GDM1 (cell line): ENCODE measurements at regions not wholly inside any gene's neighbourhood (a gene's known extent, or its start where the extent isn't known, plus 50 kb on each side); places are given as distances from the start of the nearest gene placed in this dataset.
"Not testable (repeated sequence)": the region's sequence is repeated elsewhere in the genome, so short reads cannot be mapped to it uniquely, and the experiment has no call there.

Source experiments
- DNase-seq: peaks from one replicate; lab custom pipeline; 2025; lab: John Stamatoyannopoulos, UW

DNA sequence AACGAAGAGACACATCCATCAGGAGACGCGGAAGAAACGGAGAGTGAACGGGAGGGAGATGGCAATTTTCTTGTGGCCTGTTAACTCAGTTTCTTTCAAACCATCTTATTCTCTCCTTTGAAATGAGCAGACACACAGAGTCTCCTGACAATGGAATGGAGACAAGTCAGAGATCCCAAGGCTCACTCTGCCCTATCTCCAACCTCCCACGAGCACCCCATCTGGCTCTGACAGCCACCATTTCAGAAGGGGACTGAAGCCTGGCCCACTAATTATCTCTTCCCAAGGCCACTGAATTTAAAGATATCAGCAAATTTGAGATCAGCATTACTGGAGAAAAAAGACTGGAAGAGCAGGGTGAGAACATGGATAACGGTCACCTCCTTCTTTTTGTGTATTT lies 215.6 kb downstream of the DHX15 start:
- DNase-seq: no peak

DNA sequence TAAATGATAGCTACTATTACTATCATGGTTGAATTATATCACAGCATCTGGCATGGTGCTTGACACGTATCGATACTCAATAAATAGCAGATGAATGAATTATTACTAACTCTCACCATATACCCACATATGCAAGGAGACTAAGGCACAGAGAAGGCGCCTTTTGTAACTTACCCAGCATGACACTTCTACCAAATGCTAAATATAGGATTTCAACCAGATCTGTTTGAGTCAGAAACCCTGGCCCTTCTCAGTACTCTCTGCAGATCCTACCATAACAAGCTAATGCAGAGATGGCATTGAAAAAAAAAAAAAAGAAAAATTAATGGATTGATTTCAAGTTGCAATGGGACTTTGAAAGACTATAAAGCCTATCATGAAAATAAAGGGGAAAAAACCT lies 219.5 kb downstream of the DHX15 start:
- no peak for DNase-seq

DNA sequence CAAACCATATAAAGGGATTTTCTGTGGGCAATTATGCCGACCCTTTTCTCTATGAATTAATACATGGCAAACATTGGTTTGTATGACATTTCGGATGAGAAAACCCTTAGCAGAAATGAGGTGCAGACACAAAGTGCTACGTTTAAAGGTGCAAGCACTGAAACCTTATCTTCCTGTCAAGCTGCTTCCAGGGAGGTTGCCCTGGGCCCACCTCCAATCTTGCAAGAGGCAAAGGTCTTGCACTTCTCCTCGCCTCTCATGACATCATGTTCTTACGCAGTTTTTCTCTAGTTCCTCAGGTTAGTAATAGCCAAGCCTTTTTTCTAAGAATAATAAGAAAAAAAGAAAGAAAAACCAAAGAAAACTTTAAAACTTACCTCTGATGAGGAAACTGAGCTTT lies 220.1 kb downstream of the DHX15 start:
- no peak for DNase-seq

DNA sequence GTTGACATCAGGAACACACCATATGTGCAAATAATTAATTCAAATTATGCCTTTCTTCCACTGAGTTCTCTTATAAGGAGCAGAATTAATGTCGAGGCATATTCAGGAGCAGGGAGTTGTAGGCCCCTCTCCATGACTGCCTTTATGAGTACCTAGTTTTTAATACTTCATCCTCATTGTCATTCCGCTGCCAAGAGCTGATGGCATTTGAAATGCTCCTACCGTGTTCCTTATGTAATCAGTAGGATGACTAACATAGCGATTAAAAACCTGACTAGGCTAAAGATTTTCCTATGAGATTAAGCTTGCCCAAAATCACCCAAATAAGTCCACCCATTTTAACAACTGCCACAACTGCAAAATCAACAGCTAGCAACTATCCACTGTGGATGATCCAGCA lies 220.6 kb downstream of the DHX15 start:
- DNase-seq: no peak

DNA sequence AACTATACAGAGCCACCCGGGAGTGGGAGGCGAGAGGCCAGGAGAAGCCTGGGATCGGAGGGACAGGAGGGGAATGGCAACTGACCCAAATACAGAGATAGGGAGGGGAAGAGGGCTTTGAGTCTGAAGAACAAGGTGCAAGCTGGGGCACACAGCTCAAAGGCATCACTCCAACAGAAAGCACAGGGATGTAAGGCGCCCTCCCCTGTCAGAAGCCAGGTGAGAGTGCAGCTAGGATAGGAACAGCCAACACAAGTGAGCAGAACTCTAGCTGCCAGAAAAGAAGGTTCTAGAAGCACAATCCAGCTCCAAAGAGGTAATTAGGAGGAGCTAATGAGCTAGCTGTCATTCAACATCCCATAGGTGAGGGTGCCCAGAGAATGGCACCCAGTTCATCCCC lies 232.2 kb downstream of the DHX15 start:
- DNase-seq: no peak

DNA sequence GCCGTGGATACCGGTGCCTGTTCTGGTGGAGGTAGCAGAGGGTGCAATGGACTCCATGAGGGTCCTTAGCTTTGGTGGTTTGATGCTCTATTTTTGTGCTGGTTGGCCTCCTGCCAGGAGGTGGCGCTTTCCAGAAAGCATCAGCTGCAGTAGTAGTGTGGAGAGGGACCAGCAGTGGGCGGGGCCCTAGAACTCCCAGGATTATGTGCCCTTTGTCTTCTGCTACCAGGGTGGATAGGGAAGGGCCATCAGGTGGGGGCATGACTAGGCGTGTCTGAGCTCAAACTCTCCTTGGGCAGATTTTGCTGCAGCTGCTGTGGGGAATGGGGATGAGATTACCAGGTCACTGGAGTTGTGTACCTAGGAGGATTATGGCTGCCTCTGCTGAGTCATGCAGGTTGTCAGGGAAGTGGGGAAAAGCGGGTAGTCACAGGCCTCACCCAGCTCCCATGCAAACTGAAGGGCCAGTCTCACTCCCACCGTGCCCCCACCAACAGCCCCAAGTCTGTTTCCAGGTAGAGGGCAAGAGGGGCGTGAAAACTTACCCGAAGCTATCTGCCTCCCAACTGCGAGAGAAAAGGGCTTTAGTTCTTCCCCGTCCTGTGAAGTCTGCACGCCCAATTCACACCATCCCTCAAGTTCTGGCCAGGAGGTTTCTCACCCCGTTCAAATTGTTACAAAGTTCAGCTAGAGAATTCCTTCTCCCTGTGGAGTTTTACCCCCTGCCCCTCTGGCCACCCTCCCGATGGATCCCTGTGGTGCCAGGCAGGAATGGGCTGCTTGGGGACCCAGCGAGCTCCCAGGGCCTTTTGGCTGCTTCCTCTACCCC lies 235.0 kb downstream of the DHX15 start:
- not testable (repeated sequence) for DNase-seq

DNA sequence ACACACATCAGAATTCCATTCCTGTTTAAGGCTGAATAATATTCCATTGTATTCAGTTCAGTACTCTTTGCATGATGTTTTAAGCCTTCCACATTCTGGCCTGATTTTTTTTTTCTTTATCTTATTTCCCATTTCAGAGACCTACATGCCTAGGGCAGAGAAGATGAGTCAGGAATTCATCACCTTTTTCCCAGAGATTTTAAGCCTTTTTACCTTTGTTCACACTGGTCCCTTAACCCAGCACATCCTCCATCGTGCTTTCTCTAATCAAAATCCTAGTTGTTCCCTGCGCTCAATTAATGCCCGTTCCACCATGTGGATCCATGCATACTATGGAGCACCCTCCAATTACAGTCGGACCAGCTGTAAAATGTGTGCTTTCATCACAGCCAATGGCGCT lies 245.1 kb downstream of the DHX15 start:
- DNase-seq: no peak

DNA sequence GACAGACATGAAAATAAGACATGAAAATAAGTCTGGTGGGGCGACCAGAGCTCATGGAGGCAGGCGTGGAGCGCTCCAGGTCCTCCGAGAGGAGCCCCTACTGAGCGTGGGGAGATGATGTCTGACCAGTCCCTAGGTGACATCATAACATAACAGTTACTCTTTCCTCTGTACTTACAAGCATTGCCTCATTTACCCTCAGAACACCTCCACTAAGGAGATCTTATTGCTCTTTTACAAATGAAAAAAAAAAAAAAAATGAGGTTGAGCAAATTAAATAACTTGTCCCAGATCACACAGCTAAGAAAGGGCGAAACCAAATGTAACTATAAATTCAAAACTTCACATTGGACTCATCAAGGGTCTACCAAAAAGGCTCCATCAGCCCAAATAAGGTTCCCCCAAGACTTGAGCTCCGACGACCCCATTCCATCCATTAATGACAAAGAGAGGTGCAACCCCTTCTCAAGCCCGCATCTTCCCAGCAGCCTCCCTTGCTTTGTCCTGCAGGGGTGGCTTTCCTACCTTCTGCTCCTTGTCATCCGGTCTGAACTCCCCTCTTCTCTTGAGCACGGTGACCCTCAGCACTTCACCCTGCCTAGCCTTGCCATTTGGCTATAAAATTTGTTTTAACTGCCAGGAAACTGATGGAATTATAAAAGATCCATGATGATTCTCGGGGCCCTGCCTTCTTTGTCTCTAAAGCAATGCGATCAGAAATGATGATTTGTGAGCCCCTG lies 246.7 kb downstream of the DHX15 start:
- DNase-seq: no peak

DNA sequence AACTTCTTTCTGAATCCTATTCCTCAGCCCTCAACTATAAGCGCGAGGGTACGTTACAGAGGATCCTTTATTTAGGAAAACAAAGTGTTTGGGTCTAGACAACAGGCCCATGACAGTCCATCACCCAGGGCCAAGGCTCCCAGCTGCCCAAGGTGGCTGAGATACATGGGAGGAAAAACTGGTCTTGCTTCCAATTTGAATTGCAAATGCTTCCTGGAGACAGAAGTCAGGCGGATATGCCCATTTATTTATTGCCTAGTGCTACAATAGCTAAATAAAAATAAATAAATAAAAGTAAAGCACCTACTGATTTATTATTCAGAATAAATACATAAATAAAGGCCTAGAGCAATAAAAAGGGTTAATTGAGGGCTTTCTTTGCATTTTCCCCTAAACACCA lies 248.7 kb downstream of the DHX15 start:
- no peak for DNase-seq

DNA sequence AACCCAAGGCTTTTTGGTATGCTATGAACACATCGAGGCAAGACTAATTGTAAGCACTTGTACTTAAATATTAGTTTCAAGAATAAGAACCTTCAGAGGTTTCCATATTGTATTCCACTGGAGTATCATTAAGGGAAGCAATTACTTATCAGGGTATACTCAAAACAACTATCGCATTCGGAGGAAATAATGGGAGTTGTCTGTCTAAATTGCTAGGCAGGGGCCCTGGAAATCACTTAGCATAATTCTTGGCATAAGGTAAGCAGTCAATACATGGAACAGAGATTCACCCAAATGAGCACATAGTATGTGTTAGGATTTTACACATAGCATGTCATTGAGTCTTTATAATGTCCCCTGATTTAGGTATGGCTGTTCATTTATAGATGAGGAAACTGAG lies 249.4 kb downstream of the DHX15 start:
- no peak for DNase-seq

DNA sequence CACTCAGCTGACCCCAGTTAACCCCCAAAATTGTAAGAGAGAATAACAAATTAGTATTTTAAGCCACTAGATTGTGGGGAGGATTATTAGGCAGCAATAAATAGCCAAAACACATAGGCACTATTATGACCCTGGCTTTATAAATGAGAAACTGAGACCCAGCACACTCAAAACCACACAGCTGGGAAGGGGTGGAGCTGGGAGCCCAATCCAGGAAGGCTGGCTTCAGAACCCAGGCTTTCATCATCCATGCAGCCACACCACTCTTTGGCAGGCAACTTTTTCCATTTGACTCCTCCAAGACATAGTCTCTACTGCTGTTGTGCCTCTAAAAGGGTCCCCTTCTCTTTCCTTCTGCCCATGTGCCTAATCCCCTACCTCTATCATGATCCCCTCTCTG lies 253.8 kb downstream of the DHX15 start:
- DNase-seq: no peak

DNA sequence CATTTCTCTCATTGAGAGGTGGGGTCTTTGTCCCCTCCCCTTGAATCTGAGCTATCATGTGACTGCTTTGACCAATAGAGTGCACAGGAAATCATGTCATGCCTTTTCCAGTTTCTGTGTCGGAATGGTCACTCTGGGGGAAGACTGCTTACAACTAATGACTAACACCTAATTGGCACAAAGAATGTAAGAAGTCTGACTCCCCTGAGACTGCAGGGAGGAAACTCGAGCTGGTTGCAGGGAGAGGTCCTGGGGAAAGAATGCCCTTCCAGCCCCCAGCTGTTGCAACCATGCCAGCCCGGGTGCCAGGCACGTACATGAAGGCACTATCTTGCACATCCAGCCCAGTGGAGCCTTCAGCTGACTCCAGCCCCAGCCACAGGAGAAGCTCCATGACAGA lies 254.2 kb downstream of the DHX15 start:
- DNase-seq: no peak

DNA sequence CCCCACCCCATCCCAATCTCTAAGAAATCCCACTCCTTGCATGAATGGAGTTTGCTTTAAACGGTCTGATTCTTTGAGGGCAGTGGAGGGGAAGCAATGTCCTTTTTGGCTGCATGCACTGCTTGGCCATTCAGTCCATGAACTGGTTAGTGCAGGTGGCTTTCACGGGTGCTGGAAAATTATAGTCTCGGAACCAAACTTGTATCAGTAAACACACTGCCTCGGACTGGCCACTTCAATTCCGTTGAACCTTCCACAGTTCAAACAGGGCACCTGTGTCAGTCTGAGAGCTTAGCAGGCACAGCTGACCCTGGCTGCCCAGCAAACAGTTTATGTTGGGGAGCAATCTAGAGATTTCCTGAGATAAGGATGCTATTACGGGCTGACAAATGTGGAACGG lies 255.6 kb downstream of the DHX15 start:
- DNase-seq: no peak

DNA sequence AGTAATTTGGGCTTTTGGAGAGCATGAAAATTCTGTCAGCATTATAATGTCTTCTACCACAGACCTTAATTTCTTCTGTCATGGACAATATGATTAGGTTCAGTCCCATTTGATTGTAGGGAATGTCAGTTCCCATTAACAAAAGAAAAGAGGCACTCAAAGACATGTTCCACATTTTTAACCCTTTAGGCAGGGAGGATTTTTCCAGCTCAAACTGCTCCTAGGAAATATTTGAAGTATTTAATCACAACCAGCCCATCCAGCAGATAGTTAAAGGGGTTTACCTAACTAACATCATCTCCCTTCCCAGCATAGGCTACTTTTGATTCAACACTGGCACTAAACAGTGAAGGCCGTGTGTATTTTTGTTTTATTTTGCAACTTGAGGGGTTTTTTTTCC lies 256.0 kb downstream of the DHX15 start:
- DNase-seq: no peak

DNA sequence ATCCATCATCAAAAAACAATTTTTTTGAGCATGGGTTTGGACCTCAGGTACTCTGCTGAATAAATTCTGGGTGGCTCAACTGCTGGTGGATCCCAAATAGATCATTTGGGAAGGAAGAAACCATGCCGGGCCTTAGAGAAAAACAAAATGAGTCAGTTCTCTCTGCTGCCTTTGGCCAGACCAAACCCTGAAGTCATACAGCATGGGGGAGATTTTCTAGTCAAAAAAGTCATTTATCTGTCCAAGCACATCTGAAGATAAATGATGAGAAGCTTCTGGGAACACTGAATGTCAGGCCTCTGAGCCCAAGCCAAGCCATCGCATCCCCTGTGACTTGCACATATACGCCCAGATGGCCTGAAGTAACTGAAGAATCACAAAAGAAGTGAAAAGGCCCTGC lies 261.4 kb downstream of the DHX15 start:
- DNase-seq: no peak

DNA sequence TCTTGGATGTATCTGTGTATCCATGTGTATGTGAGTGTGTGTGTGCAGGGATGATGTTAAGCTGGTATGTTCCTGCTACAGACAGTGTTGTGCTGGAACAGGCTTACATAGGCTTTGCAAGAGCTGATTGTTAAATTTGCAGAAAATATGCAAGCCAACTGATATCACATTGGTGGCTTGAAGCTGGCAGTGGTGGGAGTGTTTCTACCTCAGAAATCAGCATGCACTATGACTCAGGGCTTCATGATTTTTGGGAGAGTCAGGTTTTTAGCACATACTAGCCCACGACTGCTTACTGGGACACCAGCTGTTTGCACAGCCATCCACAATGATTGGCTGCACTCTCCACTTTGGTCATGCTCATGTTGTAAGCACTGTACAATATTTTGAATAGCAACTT lies 261.8 kb downstream of the DHX15 start:
- DNase-seq: no peak

DNA sequence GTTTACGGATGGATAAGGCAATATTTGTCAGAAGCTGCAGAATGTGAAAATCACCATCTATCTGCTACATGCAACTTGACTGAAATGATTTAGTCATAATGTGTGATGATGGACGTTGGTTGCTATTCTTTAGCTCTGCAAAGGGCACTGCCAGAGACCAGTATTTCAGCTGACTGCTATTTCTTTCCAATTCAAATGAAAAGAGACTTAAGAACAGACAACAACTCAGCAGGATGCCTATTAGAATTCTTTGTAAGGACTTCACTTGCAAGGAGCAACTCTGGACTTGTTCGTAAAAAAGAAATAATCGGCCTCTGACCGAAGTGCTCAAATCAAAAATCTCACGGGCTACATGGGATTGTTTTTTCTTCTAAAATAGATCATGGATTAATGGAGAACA lies 262.7 kb downstream of the DHX15 start:
- DNase-seq: no peak

DNA sequence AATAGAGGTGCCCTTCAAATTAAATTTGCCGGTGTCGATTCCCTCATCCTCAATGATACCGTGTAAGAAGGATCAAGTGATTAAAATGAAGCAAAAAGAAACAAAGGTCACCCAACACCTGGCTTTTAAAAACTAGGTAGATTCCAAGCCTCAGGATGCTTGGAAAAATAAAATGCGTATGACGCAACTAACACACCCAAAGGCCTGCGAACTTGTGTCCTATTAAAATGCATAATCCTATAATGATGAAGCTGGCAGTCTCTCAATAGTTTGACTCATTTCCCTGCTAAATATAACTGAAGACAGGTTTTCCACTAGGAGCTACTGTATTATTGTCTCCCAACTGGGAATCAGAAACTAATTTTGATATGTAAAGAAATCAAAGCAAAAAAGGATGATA lies 263.2 kb downstream of the DHX15 start:
- DNase-seq: no peak

DNA sequence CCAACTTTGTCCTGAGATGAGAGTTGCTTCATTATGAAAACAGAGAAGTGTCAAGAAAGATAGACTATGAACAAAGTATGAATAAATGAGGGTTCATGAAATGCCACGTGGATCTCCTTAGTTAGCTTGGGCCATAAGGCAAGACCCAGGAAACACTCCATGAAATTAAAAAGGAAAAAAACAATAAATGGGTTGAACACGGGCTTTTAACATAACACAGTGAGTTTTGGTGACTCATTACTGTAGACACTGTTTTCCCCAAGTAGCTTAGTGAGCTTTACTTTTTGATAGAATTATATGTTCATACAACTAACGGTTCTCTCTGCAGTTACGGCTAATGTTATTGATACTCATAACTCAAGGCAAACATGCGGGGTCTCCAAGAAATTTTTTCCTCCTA lies 265.0 kb downstream of the DHX15 start:
- DNase-seq: no peak

DNA sequence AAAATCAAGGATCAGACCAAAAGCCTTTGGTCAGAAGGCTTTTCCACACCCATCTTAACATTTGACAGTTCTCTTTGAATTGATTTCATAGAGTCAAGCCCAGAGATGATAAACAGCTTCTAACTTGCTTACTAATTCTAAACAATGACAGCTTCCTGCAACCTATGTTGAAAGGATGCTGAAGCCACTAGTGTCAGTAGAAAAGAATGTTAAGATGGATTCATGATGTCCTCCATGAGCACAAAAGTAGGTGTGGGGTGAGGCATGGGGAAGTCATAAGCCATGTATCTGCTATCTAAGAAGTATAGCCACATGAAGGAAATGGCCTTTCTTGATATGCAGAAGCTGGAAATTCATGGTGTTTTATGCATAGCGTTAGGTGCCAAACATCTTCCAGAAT lies 269.3 kb downstream of the DHX15 start:
- DNase-seq: no peak

DNA sequence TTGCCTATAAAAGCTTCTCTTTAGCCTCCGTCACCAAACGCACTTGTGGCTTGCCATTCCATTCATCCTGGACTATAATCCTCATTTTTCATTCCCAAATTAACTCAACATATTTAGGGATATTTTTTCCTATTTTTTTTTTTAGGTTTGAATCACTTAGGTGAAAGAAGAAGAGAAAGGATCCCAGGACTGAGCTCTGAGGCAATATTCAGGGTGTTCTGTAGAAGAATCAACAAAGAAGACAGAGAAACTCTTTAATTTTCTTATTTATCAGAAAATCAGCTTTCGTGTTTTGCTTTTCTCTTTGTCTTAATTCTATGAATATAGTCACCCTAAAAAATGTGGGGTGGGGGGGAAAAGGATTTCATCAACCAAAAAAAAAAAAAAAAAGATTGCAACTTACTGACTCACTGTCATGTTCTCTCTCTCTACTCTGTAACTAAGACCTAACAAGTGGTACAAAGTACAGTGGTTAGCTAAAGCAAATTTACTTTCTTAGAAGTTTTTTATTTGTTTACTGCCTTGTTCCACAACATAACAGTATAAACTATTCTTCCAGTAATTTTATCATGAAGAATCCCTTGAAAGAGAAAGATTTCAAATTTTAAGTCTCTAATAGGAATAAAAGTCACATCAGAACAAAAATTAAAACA lies 272.0 kb downstream of the DHX15 start:
- DNase-seq: no peak

DNA sequence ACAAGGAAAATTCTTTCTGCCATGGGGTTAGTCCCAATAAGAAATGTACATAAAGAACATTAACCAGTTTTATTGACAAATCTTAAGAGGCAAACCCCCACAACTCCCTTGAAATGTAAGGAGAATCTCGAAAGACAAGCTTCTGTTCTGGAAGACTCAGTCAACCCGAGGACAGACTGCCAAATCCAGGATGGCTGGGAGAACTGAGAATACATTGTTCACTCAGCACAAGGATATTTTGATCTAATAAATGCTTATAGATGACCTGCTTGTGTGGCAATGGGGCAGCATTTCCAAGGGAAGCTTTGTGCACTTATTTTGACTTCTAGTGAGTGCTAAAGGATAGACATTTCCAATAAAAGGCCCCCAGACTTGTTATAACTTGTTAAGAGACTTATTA lies 280.4 kb downstream of the DHX15 start:
- no peak for DNase-seq

DNA sequence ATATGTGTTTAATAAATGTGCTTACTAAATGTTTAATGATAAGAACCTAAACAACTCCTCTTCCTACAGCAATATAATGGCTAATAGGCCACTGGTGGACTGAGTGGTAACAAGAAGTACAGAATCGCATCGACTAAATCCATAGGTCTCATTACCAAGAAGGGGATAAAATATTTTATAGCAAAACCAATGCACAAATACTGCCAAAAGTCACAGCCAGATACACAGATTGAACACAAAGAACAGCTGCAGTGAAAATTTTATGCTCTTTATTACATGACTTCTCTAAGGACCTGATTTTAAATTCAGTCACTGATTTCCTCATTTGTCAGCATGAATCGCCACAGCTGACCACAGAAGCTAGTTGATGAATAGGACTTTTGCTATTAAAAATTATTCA lies 285.4 kb downstream of the DHX15 start:
- no peak for DNase-seq
